ENCODE measurements at regions not wholly inside any gene's neighbourhood (a gene's known extent, or its start where the extent isn't known, plus 50 kb on each side); places are given as distances from the start of the nearest gene placed in this dataset.

GRCh38 chr11:11740836-11741235, 100.9 kb upstream of the USP47 start:
- TF ChIP-seq CTCF (IDR thresholded peaks at IDR 0.05 in 8 of 11, conservative IDR thresholded peaks at IDR 0.05 in 3 of 11), result no peak
- TF ChIP-seq POLR2A (IDR thresholded peaks at IDR 0.05), result no peak
- TF ChIP-seq POLR2AphosphoS5 (IDR thresholded peaks at IDR 0.05), result no peak
